Retinal pigment epithelial cell (primary cell): ENCODE measurements at regions not wholly inside any gene's neighbourhood (a gene's known extent, or its start where the extent isn't known, plus 50 kb on each side); places are given as distances from the start of the nearest gene placed in this dataset.

Experiments
- DNase-seq: peaks from one replicate; pipeline ENCODE4 v3.0.0-alpha.2; 2010; ENCODE audit warnings: low read depth
- H3K4me3 ChIP-seq: 2 replicates; pipeline ENCODE4 v1.5.1; 2011; ENCODE audit warnings: mild to moderate bottlenecking, low read length, control low read depth, moderate library complexity
- CTCF ChIP-seq: conservative IDR thresholded peaks from 2 replicates; pipeline ENCODE4 v1.5.1; 2011; ENCODE audit warnings: low read depth, low read length, control low read depth, inconsistent platforms

DNA sequence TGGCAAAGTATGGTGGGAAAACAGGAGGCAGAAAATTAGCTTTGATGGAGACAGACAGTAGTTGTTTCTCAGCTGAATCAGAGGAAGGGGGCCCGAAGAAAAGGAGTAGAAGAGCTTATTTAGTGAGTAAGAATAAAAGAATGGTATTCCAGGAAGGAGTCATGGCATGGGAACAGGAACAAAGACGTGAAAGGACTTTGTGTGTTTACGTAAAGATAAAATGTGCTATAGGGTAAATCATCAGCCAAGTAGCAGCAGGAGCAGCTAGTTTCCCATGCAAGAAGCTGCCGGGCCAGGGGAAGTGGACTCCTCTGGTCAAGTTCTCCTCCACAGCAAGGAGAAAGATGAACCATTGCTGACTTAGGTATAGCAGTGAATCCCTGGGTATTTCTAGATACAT lies 454.5 kb downstream of the HINT1 start:
- H3K4me3 ChIP-seq, result no peak overlapping the region
- no peak for DNase-seq
- TF ChIP-seq CTCF, result no peak

DNA sequence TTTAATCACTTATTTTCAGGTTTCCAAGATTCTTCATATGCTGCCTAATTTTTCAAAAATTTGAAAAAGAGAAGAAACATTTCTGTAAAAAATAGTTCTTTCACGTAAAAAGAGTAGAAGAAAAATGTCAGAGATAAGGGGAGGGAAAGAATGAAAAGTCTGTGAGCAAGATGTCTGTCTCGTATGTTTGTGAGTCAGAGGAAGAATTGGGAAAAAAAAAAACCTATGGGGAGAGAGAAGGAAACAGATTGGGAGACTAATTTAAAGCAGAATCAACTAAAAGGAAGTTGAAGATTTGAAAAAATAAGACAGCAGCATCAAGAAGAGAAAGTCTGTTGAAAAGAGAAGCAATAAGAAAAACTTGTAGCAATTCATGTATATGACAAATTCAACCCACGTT lies 456.3 kb downstream of the HINT1 start:
- no peak for DNase-seq
- no peak overlapping the region for H3K4me3 ChIP-seq
- no peak for TF ChIP-seq CTCF

DNA sequence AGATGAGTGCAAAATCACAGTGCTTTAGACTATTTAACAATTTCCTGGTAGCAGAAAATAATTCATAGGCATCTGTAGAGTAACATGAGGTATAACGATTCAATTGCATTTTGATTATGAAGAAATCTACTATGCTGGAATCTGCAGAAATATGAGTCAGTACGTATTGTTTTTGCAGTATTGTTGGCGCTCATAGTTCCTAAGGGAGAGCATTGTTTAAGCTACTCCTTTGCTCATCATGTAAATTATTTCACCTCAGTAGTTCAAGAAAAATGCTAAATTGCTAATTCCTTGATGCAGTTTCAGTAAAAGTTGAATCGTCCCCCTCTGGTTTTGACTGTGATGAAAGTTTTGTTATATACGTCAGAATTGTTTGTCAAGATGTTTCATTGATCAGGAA lies 458.4 kb downstream of the HINT1 start:
- TF ChIP-seq CTCF, result no peak
- DNase-seq, result no peak

DNA sequence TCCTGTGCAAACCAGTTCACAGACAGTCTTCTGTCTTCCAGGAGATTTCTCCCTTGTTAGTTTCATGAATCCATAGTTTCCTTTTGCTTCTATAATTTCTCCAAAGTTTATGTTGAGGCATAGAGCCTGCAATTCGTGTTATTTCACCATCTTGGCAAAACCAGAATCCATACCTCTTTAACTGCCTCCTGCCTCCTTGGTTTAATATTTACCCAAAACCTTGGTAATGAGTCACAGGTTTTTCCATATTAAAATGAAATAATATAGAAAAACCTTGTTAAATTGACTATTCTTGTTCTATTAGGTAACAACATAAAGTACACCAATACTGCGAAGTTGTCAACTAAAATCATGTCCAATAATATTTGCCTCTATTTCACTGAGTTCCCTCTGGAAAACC lies 459.7 kb downstream of the HINT1 start:
- H3K4me3 ChIP-seq, result no peak overlapping the region
- no peak for DNase-seq
- no peak for TF ChIP-seq CTCF

More for the DNA sequence above, 458.4 kb downstream of the HINT1 start:
- no peak overlapping the region for H3K4me3 ChIP-seq

DNA sequence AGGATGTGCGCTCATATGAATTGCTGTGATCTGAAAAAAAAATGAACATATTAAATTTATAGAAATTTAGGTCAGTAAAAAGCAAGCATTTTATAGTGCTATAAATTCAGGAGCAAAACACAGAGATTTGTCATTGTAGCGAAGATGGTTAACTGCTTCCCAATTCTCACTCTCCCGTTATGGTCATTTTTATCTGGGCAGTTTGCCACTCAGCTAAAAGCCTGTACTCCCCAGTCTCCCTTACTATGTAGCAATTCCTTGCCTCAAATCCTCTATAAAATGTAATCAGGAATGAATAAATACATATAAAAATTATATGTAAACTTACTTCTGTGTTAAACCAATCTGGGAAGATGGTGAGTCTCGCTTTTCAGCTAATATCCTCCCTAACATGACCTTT lies 471.5 kb downstream of the HINT1 start:
- H3K4me3 ChIP-seq, result no peak overlapping the region
- TF ChIP-seq CTCF, result no peak
- DNase-seq, result no peak

- H3K4me3 ChIP-seq, result no peak overlapping the region
- TF ChIP-seq CTCF, result no peak
- no peak for DNase-seq
Measured at GRCh38 chr5:130692770-130693169, 472.3 kb downstream of the HINT1 start.

- no peak for DNase-seq
- H3K4me3 ChIP-seq, result no peak overlapping the region
- no peak for TF ChIP-seq CTCF
Measured at GRCh38 chr5:130689831-130690230, 475.2 kb downstream of the HINT1 start.
